Inflammatory macrophage (primary cell): ENCODE measurements at regions not wholly inside any gene's neighbourhood (a gene's known extent, or its start where the extent isn't known, plus 50 kb on each side); places are given as distances from the start of the nearest gene placed in this dataset.

Experiments
- DNase-seq, 2 donors: peaks; one replicate each; pipeline ENCODE4 v3.0.0-alpha.2; 2020 to 2022

DNA sequence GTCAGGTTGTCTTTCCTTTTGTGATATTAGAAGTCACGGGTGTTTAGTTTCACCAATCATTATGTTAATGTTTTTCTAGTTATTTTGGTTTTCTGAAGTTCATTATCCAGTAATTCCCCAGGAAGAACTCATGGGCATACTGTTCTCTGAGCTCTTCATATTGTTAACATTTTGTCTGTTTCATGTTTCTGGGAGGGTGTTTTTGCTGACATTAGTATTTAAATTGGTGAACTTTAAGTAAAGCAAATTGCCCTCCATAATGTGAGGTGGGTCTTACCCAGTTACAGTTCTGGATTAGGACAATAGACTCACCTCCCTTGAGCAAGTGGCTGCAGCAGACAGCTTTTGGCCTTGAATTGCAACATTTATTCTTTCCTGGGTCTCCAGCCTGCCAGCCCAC, 163.4 kb downstream of the GPAT3 start:
- DNase-seq, result no peak

DNA sequence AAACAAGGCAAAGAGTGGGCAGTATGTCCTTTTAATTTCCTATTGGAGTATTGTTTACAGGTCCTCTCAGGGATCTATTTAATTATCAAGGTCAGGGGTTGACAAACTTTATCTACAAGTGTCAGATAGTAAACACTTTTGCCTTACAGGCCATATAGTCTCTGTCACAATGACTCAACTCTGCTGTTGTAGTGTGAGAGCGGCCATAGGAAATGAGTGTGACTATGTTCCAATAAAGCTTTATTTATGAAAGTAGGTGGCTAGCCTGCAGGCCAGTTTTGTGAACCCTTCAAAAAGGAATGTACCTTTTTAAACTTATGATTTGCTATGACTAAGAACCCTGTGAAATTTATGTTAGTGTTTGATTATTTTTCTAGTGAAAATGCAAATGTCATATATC, 156.1 kb downstream of the GPAT3 start:
- DNase-seq, result no peak

DNA sequence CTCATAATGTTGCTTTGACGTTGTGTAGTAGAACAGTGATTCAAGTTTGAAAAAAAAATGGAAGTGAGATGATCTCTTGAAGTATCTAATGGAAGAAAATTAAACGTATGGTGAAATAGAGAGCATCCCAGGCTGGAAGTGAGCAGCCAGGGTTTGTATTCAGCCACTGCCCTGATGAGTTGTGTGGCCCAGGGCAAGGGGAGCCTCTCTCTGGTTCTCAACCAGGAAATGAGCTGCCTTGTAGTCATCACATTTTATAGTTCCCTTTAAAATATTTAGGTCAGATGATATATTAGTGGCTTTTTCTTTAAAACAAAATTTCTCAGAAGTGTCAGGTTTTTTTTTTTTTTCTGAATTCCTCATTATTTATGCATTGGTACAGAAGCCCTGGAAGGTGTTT, 150.3 kb downstream of the GPAT3 start:
- no peak for DNase-seq

DNA sequence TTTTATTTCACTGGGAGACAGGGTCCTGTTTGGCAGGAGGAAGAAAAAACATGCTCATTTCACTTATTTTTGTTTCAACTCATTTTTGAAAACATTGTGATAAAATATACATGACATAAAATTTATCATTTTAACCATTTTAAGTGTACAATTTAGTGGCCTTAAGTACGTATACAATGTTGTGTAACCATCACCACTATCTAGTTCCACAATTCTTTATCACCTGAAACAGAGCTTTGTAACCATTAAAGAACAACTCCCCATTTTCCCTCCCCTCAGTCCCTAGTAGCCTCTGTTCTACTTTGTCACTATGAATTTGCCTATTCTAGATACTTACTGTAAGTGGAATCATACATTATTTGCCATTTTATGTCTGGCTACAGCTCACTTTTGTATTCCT, 143.8 kb downstream of the GPAT3 start:
- DNase-seq, result no peak

DNA sequence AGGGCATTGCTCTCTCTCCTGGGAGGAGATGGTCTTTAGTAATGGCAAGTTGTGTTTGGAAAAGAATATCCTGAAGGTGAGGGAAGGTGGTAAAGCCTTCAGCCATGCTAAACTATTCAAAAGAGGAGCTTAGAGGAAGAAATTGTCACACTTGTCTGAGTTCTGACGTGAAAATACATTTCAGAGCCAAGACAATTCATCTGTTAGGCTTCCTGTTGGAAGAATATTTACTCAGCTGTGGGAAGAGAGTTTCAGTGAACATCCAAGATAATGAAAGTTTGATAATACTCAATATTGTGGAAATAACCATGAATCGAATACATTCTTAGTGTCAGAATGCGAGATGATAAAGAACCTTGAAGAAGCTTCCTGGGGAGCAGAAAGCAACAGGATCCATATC, 143.3 kb downstream of the GPAT3 start:
- DNase-seq, result no peak

DNA sequence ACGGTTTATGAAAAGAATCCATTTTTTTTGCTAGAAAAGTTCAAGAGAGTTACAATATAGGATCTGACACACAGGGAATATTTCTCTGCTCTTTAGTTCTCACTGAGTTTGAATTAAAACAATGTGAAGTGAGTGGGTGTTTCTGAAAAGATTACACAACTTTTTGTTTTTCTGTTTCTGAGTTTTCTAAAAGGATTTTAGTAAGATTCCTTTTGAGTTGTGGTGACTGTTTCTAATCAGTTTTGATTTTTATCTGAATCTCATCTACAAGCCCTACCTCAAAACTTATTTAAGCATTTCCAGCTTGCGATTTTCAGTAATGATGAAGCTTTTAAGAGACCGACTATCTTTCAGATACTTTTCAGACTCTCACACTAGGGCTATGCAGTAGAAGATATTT, 141.7 kb downstream of the GPAT3 start:
- DNase-seq, result no peak

DNA sequence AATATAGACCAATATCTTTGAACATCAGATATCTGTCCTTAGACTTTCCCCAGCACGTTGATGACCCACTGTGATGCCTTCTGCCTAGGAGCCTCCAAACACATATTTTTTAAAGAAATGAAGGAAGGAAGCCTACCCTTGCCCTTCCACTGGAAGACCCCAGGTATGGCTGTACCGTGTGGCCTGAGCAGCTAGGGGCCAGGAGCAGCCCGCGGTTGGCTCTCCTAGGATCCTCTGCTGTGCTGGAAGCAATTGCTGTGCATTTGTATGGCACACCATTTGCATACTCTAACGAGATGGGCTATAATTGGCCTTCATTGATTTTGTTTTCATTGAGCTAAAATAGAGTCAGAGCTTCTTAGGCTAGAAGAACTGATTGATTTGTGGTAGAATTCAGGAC, 128.8 kb downstream of the GPAT3 start:
- no peak for DNase-seq

DNA sequence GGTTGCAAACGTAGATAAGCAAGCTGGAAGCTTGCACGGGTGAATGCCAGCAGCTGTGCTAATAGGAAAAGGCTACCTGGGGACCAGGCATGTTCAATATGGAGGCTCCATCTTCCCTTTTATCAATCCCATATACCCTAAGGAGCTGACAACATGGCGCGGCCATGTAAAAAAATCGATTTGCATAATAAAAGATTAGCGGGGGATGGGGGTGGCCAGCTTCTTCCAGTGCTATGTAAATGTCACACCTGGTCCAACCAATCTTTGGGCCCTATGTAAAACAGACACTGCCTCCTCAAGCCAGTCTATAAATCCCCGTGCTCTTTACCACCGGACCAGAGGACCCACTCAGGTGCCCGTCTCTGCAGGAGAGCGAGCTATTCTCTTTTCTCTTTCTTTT, 128.2 kb downstream of the GPAT3 start:
- DNase-seq, result no peak

DNA sequence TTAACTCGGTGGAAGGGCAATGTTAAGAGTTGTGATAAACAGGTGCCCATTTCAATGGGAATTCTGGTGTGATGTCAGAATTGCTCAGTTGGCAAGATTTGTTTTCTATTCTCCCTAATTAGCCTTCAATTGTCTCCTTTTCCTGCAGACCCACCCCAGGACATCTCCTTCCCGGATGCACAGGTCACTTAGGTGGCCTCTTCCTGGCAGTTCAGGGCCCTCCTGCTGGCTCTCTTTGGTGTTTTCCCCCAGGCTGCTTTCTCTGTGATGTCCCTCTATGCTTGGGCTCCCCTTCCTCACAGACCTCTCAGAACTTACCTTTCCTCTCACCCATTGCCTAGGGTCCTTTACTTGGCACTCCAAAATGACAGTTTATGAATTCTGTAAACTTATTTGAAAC, 126.3 kb downstream of the GPAT3 start:
- DNase-seq, result no peak

DNA sequence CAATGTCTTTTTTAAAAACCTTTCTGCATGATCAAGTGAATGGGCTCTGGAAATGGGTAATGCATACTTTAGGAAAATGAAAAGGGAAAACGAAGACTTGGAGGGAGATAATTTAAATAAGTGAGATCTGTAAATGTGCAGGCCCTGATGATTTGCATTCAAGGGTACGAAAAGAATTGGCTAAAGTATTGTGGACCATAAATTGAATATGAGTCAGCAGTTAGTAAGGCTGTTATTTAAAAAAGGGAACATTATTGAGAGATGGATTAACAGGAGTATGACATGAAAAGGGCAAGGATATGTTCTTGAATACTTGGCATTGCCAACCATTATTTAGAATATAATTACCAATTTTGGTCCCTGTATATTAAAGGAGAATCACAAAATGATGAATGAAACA, 125.5 kb downstream of the GPAT3 start:
- DNase-seq, result no peak

DNA sequence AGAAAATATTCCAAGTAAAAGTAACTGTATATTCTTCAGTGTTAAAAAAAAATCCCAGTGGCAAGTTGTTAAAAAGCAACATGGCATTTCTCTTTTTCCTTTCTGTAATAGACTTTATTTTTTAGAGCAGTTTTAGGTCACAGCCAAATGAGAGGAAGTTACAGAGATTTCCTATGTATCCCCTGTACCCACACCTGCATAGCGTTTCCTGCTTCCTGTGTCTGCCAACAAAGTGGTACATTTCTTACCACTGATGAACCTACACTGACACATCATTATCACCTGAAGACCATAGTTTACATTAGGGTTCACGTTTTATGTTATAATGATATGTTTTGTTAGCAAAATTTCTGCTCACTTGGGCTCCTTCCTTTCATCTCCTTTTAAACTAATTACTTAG, 124.7 kb downstream of the GPAT3 start:
- DNase-seq, result no peak

DNA sequence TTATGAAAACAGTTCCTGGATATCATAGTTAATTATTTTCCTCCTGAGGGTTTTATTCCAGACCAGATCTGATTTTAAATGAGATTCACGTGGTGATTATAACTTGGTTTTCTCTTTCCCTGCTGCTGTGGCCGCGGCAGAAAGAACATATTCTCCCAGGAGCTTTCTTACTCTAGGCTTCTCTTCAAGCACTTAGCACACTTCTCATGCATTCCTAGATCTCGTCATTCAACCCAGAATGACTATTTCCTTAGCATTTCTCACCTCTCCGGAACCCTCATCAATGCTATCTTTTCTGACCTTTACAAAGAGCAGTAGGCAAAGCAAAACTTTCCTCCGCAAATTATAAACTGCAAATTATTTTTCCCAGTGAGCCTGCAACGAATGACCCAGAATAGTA, 122.9 kb downstream of the GPAT3 start:
- no peak for DNase-seq

DNA sequence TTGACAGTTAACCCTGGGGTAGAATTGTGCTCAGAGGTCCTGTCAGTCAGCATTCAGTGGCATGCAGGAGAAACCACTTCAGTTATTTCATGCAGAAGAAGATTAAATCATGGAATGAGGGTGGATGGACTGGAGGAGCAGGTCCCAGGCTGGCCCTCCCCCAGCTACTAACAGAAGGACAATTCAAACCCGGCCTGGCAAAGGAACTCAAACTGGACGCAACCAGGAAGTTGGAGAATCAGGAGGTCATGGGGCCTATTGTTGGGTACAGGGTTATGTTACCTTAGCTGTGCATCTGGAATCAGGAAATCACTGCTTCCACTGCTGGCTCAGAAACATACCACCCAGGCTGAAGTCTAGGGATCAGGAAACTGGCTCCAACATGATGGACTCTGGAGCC, 121.4 kb downstream of the GPAT3 start:
- no peak for DNase-seq
